ENCODE measurements at regions not wholly inside any gene's neighbourhood (a gene's known extent, or its start where the extent isn't known, plus 50 kb on each side); places are given as distances from the start of the nearest gene placed in this dataset.

DNA sequence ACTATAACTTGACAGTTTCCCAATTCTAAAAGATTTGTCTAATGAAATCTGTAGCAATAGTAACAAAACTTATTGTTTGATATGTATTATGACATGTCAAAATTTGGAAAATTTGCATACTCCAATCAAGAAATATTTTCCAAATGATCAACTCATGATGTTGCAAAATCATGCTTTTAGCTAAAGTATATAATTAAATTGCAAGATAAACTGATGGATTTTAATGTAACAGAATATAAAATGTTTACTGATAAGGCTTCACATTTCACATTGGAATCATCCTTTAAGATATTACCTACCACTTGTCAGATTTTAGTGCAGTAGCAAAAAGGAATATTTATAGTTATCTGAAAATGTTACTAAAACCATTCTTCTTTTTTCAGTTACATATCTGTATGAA is 421.9 kb upstream of the SEMA3D start:
- no peak for DNase-seq (ENCODE audit: low read depth)
- in situ Hi-C loops (cut with HindIII; ENCODE audit: low pct_unique_long_range_greater_than_20kb, low sequenced_read_pairs): no loop called here

DNA sequence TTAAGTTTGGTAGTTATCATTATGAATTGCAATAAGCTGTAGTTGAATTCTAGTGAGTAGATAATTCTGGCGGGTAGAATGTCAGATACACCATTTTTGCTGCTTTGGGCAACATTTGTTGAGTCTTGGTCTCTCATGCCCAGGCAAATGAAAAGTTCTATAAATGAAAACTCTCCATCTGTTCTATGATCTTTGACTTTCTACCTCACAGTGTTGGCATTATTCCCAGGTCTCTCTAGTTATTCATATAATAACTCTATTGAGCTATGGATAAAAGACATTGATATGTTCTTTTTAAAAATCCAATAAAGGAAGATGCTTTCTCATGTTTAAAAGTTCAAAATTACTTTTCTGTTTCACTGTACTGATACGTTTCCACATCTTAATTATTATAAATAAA is 415.3 kb upstream of the SEMA3D start:
- in situ Hi-C loops (cut with HindIII; ENCODE audit: low pct_unique_long_range_greater_than_20kb, low sequenced_read_pairs): no loop called here
- no peak for DNase-seq (ENCODE audit: low read depth)

DNA sequence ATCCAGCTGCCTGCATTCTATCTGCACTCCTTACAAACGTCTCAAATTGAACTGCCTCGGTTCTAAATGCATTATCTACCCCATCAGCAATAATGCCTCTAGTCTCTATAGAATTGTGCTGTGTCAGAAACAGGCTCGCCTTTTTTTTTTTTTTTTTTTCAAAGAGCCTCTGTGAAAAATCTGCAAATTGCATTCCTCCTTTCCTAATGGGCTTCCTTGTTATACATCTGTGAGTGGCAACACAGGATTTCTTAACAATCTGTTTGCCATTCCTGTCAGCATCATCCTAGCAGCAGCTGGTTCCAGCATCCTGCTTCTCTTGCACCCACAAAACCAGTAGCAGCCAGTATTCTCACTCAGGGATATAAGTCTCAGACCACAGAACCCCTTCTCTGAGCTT is 413.5 kb upstream of the SEMA3D start:
- no peak for DNase-seq (ENCODE audit: low read depth)

DNA sequence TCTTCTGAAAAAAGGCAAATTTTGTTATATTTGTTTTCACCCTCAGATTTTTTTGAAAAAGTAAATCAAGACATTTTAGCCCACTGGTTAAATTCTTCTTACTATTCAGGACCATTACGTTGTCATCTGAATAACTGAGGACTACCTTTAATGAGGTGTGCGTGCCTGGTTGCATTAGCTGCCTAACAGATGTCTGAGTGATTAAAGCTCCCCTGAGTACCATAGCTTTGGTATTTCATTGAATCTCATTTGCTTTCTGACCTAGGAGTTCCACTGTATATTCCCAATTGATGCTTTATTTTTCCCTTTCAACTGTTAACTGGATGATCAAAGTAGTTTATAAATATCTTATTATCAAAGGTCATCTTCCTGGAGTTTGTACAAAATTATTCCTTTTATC is 410.0 kb upstream of the SEMA3D start:
- in situ Hi-C loops (cut with HindIII; ENCODE audit: low pct_unique_long_range_greater_than_20kb, low sequenced_read_pairs): no loop called here
- no peak for DNase-seq (ENCODE audit: low read depth)

More for the DNA sequence above, 413.5 kb upstream of the SEMA3D start:
- in situ Hi-C loops (cut with HindIII; ENCODE audit: low pct_unique_long_range_greater_than_20kb, low sequenced_read_pairs): no loop called here

DNA sequence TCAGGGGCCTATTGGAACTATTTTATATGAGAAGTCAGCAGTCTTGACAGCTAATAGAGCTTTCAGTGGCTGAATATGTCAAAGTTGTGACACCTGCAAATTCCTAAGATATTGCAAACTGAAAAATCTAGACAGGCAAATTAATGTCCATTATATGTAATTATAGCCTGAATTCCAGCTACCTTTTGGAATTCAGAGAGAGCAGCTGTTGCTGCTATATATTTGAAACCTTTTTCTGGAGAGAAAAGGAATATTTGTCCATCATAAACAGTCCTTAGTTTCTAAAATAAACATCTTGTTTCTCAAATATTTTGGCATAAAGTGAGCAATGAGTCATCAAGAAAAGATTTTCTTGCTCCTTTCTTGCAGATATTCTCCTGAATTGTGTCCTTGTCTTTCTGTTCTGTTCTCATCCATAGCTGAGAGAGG is 408.9 kb upstream of the SEMA3D start:
- in situ Hi-C loops (cut with HindIII; ENCODE audit: low pct_unique_long_range_greater_than_20kb, low sequenced_read_pairs): no loop called here
- DNase-seq (ENCODE audit: low read depth): no peak

DNA sequence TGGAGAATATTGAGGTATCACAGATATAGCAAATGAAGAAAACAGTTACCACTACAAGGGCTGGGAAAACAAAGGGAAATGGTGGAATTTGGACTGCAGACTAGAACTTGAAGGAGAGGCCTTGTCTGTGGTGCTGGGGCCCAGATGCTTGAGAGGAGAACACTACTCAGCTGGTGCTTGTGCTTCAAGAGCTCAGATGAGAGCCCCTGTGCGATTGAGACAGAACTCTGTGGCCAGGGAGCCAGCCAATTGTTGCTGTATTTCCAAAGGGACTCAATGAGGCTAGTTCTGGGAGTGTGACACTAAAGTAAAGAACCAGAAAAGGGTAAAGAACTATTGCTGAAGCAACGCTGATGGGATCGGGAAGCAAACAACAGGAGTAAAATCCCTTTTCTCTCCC is 406.5 kb upstream of the SEMA3D start:
- DNase-seq (ENCODE audit: low read depth): no peak
- in situ Hi-C loops (cut with HindIII; ENCODE audit: low pct_unique_long_range_greater_than_20kb, low sequenced_read_pairs): no loop called here

DNA sequence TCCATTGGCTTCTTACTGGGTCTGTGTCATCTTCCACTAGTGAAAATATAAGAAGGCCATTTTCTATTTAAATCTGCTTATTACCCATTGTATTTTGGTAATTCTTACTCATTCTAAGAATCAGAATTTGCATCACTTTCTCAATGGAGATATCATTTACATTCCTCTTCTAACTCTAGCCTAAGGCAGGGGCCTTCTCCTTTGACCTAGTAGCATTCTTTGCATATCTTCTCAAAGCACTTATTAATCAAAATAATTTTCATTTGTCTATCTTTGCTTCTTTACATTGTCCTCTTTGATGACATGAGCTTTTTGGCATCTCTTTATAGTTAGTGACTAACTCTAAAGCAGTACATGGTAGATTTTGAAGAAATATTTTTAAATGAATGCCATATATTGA is 400.9 kb upstream of the SEMA3D start:
- in situ Hi-C loops (cut with HindIII; ENCODE audit: low pct_unique_long_range_greater_than_20kb, low sequenced_read_pairs): no loop called here
- no peak for DNase-seq (ENCODE audit: low read depth)

DNA sequence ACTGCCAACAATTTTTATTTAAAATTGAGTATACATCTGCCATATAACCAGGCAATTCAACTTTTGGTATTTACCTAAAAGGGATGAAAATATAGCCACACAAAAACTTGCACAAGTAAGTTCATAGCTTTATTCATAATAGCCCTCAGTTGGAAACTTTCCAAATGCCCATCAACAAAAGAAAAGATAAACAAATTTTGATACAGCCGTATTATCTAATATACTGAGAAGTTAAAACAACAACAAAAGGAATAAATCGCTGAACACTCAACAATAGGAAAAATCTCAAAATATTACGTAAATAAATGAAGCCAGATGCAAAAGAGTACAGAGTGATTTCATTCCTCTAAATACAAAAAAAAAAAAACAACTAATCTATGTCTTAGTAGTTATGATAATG is 399.2 kb upstream of the SEMA3D start:
- in situ Hi-C loops (cut with HindIII; ENCODE audit: low pct_unique_long_range_greater_than_20kb, low sequenced_read_pairs): no loop called here
- no peak for DNase-seq (ENCODE audit: low read depth)

DNA sequence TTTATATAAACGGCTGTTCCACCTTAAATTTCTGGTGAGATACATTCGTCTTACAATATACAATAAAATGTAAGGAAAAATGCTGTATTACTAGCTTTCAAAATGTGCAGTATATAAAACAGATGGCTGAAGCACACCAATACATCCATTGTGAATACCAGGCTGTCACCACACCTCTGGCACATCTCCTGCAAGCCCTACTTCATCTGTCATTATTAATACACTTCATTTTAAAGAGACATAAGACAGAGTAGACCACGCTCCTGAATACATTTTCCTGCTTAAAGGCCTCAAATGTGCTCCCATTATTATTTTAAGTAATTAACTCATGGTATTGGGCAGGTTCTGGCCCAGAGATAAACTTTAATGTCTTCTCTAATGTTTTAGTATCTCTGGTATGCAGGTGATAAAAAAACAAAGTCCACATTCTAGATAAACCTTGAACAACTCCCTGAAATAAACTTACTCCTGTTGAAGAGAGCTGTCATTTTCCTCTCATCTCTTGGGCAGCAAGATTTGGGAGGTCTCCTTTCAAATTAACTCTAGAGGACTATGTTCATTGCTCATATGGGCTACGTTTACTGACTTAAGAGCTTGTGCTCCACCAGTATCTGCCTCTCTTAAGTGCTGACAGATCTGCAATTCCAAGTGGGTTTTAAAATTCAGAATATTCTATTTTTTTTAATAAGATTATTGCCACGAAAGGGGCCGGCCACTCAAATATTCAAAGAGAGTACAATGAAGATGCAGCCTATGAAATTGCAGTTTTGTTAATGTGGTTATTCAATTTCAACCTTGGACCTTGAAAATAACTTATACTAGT is 396.5 kb upstream of the SEMA3D start:
- in situ Hi-C loops (cut with HindIII; ENCODE audit: low pct_unique_long_range_greater_than_20kb, low sequenced_read_pairs): no loop called here
- DNase-seq (ENCODE audit: low read depth): no peak

DNA sequence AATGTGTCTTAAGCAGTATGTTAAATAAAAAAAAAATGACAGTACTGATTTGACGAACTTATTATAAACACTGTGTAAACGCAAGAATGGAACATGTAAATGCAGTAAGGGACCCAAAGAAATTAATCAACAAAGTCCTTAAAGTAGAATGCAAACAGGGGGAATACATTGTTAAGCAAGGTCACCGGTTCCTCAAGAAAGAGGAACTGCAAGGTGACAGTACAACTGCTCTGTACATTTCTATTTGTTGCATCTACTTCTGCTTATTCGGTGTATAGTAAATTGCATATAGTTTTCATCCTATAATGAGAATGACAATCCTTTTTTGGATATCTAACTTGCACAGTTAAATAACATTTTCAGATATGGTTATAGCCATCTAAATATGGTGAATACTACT is 387.0 kb upstream of the SEMA3D start:
- DNase-seq (ENCODE audit: low read depth): no peak
- in situ Hi-C loops (cut with HindIII; ENCODE audit: low pct_unique_long_range_greater_than_20kb, low sequenced_read_pairs): no loop called here

DNA sequence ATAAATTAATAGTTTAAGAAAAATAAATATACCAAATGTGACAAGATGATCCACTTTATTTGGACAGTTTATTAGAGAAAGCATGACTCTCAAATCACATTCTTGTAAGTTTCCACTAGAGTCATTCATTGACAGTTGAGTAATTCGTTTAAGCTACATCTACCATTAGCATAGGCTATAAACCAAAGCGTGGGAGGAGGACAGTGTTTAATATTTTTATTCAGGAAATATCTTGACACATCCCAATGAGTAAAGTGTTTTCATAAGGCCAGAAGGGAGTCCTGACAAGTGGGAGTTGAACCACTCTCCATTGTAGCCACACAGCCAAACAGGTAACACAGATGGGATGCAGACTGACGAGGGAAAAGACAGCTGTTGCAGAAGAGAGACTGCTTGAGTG is 386.5 kb upstream of the SEMA3D start:
- in situ Hi-C loops (cut with HindIII; ENCODE audit: low pct_unique_long_range_greater_than_20kb, low sequenced_read_pairs): no loop called here
- DNase-seq (ENCODE audit: low read depth): peak; percentile 35

DNA sequence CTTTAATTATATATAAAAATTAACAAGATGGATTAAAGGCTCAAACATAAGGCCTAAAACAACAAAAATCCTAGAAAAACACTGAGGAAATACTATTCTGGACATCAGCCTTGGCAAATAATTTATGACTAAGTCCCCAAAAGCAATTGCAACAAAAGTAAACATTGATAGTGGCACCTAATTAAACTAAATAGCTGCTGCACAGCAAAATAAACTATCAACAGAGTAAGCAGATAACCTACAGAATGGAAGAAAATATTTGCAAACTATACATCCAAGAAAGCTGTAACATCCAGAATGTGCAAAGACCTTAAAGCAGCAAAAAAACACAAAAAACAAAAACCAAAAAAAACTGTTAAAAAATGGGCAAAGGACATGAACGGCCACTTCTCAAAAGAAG is 384.0 kb upstream of the SEMA3D start:
- DNase-seq (ENCODE audit: low read depth): no peak
- in situ Hi-C loops (cut with HindIII; ENCODE audit: low pct_unique_long_range_greater_than_20kb, low sequenced_read_pairs): no loop called here

DNA sequence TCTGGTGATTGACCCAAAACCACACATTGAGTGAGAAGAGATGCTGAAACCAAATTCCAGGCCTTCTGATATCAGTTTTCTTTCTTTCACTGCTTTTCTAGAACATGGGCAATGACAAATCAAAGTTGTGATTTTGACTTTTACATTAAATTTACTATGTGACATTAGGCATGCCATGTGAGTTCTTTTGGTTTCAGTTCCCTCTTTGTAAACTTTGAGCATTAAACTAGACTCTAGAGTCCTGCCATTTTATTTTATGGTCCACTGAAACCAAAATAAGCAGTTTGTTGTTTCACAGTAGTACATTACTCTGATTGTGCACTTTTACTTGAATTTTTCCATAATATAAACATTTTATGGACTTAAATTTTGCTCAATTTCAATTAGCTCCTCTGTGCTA is 381.1 kb upstream of the SEMA3D start:
- DNase-seq (ENCODE audit: low read depth): no peak
- in situ Hi-C loops (cut with HindIII; ENCODE audit: low pct_unique_long_range_greater_than_20kb, low sequenced_read_pairs): no loop called here

DNA sequence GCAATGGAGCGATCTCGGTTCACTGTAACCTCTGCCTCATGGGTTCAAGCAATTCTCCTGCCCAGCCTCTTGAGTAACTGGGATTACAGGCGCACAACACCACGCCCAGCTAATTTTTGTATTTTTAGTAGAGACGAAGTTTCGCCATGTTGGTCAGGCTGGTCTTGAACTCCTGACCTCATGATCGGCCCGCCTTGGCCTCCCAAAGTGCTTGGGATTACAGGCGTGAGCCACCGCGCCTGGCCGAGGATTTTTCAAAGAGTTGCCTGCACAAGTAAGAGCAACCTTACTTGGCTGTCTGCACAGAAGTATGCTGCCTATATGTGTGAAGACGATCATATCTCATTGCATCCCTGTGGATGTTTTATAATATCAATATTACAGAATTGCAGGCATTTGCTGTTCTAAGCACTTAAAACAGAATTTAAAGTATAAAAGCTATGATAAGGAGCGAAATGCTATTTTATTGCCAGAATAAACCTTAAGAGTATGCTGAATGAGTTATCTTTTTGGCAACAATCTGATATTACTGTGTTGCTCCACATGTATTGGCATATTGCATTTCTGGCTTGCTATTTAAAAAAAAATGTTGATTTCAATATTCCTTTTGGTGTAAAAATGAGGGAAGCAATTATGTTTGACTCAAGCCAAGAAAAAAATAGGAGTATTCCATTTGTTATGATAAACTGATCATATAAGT is 379.4 kb upstream of the SEMA3D start:
- DNase-seq (ENCODE audit: low read depth): no peak
- in situ Hi-C loops (cut with HindIII; ENCODE audit: low pct_unique_long_range_greater_than_20kb, low sequenced_read_pairs): no loop called here

DNA sequence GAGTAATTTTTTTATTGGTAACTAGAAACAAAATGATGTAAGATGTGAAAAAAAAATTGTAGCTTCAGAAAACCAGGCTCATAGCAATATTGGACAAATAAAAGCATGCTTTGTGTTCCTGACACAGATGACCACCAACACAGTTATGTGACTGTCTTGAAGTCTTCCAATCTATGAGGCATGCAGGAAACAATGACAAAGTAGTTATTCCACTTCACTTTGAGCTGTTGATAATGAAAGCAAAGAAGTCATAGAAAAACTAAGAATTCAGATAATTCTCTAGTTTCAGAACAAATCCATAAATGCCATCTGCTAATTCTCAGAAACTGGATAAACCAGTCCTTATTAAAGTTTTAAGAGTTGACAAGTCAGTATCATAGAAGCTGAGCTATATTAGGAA is 378.4 kb upstream of the SEMA3D start:
- no peak for DNase-seq (ENCODE audit: low read depth)
- in situ Hi-C loops (cut with HindIII; ENCODE audit: low pct_unique_long_range_greater_than_20kb, low sequenced_read_pairs): no loop called here

DNA sequence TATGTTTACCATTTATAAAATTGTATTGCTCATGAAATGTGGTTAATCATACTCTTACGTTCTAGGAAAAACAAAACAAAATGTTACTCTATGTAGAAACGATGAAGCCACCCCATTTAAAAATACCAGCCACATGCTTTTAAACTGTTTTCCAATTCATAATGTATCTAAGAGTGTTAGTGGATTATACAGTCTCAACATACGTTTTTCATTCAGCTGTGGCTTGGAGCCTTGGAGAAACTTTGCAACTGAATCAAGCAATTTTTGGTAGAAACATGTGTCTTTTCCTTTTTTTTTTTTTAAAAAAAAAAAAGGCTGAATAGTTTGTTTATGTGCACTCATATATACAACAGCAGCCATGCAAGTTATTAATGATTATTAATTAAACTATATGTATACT is 378.0 kb upstream of the SEMA3D start:
- in situ Hi-C loops (cut with HindIII; ENCODE audit: low pct_unique_long_range_greater_than_20kb, low sequenced_read_pairs): no loop called here
- DNase-seq (ENCODE audit: low read depth): no peak

DNA sequence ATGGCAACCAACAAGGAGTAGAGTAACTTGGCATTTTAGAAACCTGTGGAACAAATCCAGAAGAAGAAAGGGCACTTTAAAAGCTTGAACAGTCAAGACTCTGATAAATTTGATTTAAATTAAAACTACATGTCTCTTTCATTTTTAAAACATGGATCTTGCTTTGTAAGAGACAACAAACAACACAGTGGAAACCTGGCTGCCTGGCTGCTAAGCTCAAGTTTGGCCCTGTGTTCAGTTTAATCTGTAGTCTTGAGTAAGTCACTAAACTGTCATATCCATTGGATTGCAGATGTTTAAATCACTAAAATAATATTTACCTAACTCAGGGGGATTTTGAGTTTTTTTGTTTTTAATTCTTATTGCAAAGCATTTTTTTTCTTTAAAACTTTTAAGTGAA is 374.9 kb upstream of the SEMA3D start:
- DNase-seq (ENCODE audit: low read depth): no peak
- in situ Hi-C loops (cut with HindIII; ENCODE audit: low pct_unique_long_range_greater_than_20kb, low sequenced_read_pairs): no loop called here

DNA sequence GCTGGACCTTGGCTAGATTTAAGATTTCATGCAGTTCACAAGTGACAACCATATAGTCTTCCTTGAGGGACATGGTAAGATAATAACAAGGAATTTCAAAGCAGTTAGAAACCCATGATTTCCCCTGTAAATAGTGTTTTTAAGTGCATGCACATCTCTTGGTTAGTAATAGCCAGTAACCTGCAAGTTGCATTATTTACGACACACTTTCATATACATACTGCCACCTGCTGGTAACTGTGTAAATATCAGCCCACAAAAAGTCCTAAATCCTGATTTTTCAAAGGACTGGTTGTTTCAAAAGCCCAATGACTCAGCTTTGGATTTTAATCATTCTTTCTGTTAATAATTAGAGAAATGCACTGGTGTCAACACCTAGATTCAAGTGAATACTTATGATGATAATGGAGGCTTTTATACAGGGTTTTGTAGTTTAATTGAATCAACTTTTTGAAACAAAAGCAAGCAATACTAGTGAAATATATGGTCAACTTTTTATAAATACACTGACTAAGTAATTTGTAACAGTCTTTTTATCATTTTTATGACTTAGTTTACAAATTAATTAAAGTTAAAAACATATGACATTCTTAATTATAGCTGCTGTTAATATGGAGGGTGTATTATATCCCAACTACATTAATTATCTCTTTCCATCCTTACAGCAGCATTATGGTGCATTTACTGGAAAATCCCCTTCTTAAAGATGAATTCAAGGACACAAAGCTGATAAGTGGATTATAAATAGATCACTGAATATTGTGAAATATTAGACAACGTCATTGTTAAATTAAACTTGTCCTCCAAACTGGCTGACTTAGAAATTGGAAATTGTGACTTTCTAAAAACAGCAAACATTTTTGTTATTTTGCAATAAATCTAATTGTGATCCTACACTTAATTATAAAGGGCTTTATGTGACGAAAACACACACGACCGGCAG is 367.7 kb upstream of the SEMA3D start:
- in situ Hi-C loops (cut with HindIII; ENCODE audit: low pct_unique_long_range_greater_than_20kb, low sequenced_read_pairs): no loop called here
- DNase-seq (ENCODE audit: low read depth): peak; percentile 84

All from Caki2 (cell line).